Neural cell (in vitro differentiated cells): ENCODE measurements at regions not wholly inside any gene's neighbourhood (a gene's known extent, or its start where the extent isn't known, plus 50 kb on each side); places are given as distances from the start of the nearest gene placed in this dataset.

ENCODE experiments used
- CTCF ChIP-seq: fragments of 450-650 bp; IDR thresholded peaks from 2 replicates; pipeline ENCODE4 v1.5.1; 2014; ENCODE audit warnings: antibody characterized with exemption, mild to moderate bottlenecking, moderate library complexity; ENCODE audit not compliant: poor library complexity, severe bottlenecking
- EP300 ChIP-seq: fragments of 450-650 bp; conservative IDR thresholded peaks from 2 replicates; pipeline ENCODE4 v1.6.1; 2014; ENCODE audit warnings: antibody characterized with exemption, mild to moderate bottlenecking, moderate library complexity; ENCODE audit not compliant: poor library complexity, severe bottlenecking
- EZH2 ChIP-seq: fragments of 200-600, 300-800 bp; shearing (Covaris generic), sonication (generic); IDR thresholded peaks from 2 replicates; pipeline ENCODE4 v1.6.1; 2014; ENCODE audit warnings: antibody characterized with exemption, low read length, borderline replicate concordance, mild to moderate bottlenecking; ENCODE audit not compliant: insufficient read depth, poor library complexity, severe bottlenecking
- TAF1 ChIP-seq: IDR thresholded peaks from 2 replicates; pipeline ENCODE4 v1.6.1; 2012; ENCODE audit warnings: low read depth

GRCh38 chr17:17423656-17424055 lies 53.1 kb upstream of the MED9 start:
- TF ChIP-seq CTCF (no peak), TAF1 (no peak), EP300 (no peak), EZH2 (no peak)
